Peyer's patch (tissue), 4 donors: ENCODE measurements at regions not wholly inside any gene's neighbourhood (a gene's known extent, or its start where the extent isn't known, plus 50 kb on each side); places are given as distances from the start of the nearest gene placed in this dataset.

Experiments used
- CTCF ChIP-seq, 6 experiments: fragments of 450-650 bp in 4 of 6; fragments of 200-600 bp in 2 of 6; sonication (generic) in 1 of 6; IDR thresholded peaks; one replicate each; pipeline ENCODE4 v1.5.1; 2017 to 2019; ENCODE audit warnings: antibody characterized with exemption in 6 of 6, mild to moderate bottlenecking in 3 of 6, moderate library complexity in 1 of 6
- POLR2A ChIP-seq, 2 donors: fragments of 450-650 bp; IDR thresholded peaks; one replicate each; pipeline ENCODE4 v1.5.1; 2017; ENCODE audit warnings: antibody characterized with exemption in 2 of 2, mild to moderate bottlenecking in 2 of 2, moderate library complexity in 2 of 2

GRCh38 chr20:10131732-10132345, 86.8 kb upstream of the SNAP25 start:
- TF ChIP-seq POLR2A (IDR thresholded peaks at IDR 0.05) (no peak), CTCF (IDR thresholded peaks at IDR 0.05) (no peak)
